Astrocyte (in vitro differentiated cells and primary cell): ENCODE measurements at regions not wholly inside any gene's neighbourhood (a gene's known extent, or its start where the extent isn't known, plus 50 kb on each side); places are given as distances from the start of the nearest gene placed in this dataset.

Source experiments
- CTCF ChIP-seq: IDR thresholded peaks from 2 replicates; pipeline ENCODE4 v1.5.1; 2011; ENCODE audit warnings: low read depth, mild to moderate bottlenecking, inconsistent platforms, low read length, moderate library complexity; ENCODE audit not compliant: insufficient read depth
- EZH2 ChIP-seq: IDR thresholded peaks from 2 replicates; pipeline ENCODE4 v1.6.1; 2012; ENCODE audit warnings: mild to moderate bottlenecking, low read length, inconsistent platforms; ENCODE audit not compliant: insufficient read depth

GRCh38 chr14:43651896-43652295 is 855.2 kb downstream of the FSCB start:
- TF ChIP-seq CTCF = no peak
- TF ChIP-seq EZH2 = no peak
